Neural crest cell (in vitro differentiated cells): ENCODE measurements at regions not wholly inside any gene's neighbourhood (a gene's known extent, or its start where the extent isn't known, plus 50 kb on each side); places are given as distances from the start of the nearest gene placed in this dataset.

Experiments
- DNase-seq: peaks from one replicate; pipeline ENCODE4 v3.0.0; 2021; ENCODE audit warnings: low read depth, mixed read lengths, low spot score
- H3K27ac Mint-ChIP-seq: one replicate; pipeline ENCODE4 v1.8.0; 2021; ENCODE audit warnings: mild to moderate bottlenecking, mixed read lengths; ENCODE audit not compliant: unreplicated experiment
- H3K27me3 Mint-ChIP-seq: 2 replicates; pipeline ENCODE4 v1.8.0; 2021; ENCODE audit warnings: low read depth, mild to moderate bottlenecking, mixed read lengths
- H3K36me3 Mint-ChIP-seq: 2 replicates; pipeline ENCODE4 v1.8.0; 2021; ENCODE audit warnings: low read depth, mild to moderate bottlenecking, mixed read lengths
- H3K4me1 Mint-ChIP-seq: 2 replicates; pipeline ENCODE4 v1.8.0; 2021; ENCODE audit warnings: mixed read lengths
- H3K4me3 Mint-ChIP-seq: one replicate; pipeline ENCODE4 v1.8.0; 2021; ENCODE audit warnings: mild to moderate bottlenecking, mixed read lengths
- H3K9me3 Mint-ChIP-seq: 2 replicates; pipeline ENCODE4 v1.8.0; 2021; ENCODE audit warnings: mixed read lengths
- TF ChIP-seq, protein P1 (sequence below): fragments of 200-600 bp; sonication (generic); conservative IDR thresholded peaks from 2 replicates; pipeline ENCODE4 v1.5.0; 2021; ENCODE audit warnings: antibody characterized with exemption, mild to moderate bottlenecking

DNA sequence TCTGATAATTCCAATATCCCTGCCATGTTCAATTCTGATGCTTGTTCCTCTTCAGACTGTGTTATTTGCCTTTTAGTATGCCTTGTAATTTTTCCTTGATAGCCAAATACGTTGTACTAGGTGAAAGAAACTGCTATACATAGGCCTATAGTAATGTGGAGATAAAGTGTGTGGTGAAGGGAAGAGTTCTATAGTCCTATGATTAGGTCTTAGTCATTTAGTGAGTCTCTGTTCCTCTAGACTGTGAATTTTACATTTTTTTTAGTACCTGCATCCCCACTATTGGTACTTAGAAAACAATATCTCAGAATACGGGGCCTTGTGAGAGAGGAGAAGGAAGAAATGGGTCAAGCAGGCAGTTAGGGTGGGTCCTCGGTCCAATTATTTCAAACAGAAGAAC, 59.6 kb upstream of the SEMA3E start:
- Mint-ChIP-seq H3K27me3 (no peaks in the 10 kb centered on the region), H3K4me3 (no peak overlapping the region), H3K9me3 (peaks cover 2% of the 10 kb centered on the region), H3K36me3 (peaks cover 7% of the 10 kb centered on the region), H3K4me1 (no peaks in the 10 kb centered on the region), H3K27ac (no peak overlapping the region)
- TF ChIP-seq, protein P1, sequence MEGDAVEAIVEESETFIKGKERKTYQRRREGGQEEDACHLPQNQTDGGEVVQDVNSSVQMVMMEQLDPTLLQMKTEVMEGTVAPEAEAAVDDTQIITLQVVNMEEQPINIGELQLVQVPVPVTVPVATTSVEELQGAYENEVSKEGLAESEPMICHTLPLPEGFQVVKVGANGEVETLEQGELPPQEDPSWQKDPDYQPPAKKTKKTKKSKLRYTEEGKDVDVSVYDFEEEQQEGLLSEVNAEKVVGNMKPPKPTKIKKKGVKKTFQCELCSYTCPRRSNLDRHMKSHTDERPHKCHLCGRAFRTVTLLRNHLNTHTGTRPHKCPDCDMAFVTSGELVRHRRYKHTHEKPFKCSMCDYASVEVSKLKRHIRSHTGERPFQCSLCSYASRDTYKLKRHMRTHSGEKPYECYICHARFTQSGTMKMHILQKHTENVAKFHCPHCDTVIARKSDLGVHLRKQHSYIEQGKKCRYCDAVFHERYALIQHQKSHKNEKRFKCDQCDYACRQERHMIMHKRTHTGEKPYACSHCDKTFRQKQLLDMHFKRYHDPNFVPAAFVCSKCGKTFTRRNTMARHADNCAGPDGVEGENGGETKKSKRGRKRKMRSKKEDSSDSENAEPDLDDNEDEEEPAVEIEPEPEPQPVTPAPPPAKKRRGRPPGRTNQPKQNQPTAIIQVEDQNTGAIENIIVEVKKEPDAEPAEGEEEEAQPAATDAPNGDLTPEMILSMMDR: no peak
- DNase-seq: no peak

DNA sequence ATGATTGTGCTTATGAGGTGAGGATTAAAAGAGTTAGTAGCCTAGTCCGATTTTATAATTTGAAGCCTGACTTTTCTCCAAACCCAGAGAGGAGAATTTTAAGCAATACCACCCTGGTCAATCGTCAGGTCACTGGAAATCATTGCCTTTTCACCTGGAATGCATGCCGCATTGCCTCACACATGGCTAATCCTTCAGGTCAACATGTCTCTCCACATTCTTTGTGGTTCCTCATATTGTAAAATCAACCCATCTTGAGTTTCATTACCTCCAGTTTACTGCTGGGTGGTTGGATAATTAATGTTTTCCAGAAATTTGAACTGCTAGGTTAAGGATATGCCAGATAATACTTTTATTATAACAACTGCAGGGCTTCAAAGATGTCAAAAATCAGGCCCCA, 55.6 kb upstream of the SEMA3E start:
- no peaks in the 10 kb centered on the region for H3K9me3 Mint-ChIP-seq
- no peak overlapping the region for H3K4me3 Mint-ChIP-seq
- no peaks in the 10 kb centered on the region for H3K36me3 Mint-ChIP-seq
- no peaks in the 10 kb centered on the region for H3K4me1 Mint-ChIP-seq
- no peak for DNase-seq
- TF ChIP-seq, protein P1: no peak
- H3K27ac Mint-ChIP-seq: no peak overlapping the region
- no peaks in the 10 kb centered on the region for H3K27me3 Mint-ChIP-seq

DNA sequence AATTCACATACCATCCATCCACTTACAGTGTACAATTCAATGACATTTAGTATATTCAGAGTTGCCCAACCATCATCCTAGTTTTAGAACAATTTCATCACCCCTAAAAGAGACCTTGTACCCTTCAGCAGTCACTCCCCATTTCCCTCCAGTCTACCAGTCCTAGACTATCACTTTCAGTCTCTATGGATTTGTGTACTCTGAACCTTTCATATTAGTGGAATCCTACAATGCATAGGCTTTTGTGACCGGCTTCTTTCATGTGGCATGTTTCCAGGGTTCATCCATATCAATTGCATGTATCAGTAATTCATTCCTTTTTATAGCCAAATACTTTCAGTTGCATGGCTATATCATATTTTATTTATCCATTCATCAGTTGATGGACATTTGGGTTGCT, 53.5 kb upstream of the SEMA3E start:
- Mint-ChIP-seq H3K9me3 (no peaks in the 10 kb centered on the region), H3K36me3 (no peaks in the 10 kb centered on the region), H3K4me1 (peaks cover 16% of the 10 kb centered on the region), H3K4me3 (no peak overlapping the region), H3K27ac (no peak overlapping the region), H3K27me3 (no peaks in the 10 kb centered on the region)
- no peak for DNase-seq
- TF ChIP-seq, protein P1: no peak

DNA sequence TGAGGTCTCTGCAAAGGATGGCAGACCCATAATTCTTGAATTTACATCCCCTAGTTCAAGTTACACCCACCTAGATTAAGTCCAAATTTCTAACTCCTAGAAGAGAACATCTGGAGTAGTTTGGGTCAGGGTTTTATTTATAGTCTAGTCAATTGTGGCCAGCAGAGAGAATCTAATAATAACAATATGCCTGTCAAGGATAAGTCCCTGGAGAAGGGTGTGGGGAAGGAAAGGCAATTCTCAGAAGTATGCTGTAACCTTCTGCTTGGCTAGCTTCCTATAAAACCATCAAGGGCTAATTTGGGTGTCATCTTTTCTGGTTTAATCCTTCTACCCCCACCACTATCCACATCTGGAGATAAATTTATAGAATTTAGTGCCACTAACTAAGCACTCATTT, 52.8 kb upstream of the SEMA3E start:
- Mint-ChIP-seq H3K36me3 (no peaks in the 10 kb centered on the region), H3K4me1 (peaks cover 23% of the 10 kb centered on the region), H3K9me3 (peaks cover 4% of the 10 kb centered on the region), H3K27me3 (no peaks in the 10 kb centered on the region), H3K4me3 (no peak overlapping the region), H3K27ac (no peak overlapping the region)
- TF ChIP-seq, protein P1: no peak
- DNase-seq: no peak
